GM21576 (cell line): ENCODE measurements at regions not wholly inside any gene's neighbourhood (a gene's known extent, or its start where the extent isn't known, plus 50 kb on each side); places are given as distances from the start of the nearest gene placed in this dataset.
"Not testable (repeated sequence)": the region's sequence is repeated elsewhere in the genome, so short reads cannot be mapped to it uniquely, and the experiment has no call there.

Experiments
- ATAC-seq: cut with Tn5 transposase; IDR thresholded peaks from one replicate; pipeline ENCODE4 v1.9.1; 2021; ENCODE audit warnings: mild to moderate bottlenecking, moderate library complexity; ENCODE audit not compliant: unreplicated experiment

DNA sequence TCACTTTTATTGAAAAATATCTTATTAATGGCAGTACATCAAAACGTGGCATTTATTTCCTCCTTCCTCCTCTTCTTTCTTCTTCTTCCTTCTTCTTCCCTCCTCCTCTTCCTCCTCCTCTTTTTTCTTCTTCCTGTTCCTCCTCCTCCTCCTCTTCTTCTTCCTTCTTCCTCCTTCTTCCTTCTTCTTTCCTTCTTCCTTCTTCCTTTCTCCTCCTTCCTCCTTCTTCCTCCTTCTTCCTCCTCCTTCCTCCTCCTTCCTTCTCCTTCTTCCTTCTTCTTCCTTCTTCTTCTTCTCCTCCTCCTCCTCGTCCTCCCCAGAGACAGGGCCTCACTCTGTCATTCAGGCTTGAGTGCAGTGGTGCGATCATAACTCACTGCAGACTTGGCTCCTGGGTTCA is 457.2 kb downstream of the AEBP2 start:
- no peak for ATAC-seq

- ATAC-seq: no peak
Measured at GRCh38 chr12:19897900-19898408, 458.7 kb downstream of the AEBP2 start.

- no peak for ATAC-seq
Measured at GRCh38 chr12:19901841-19902240, 462.5 kb downstream of the AEBP2 start.

- no peak for ATAC-seq
Measured at GRCh38 chr12:19904819-19905218, 463.5 kb upstream of the PDE3A start.

GRCh38 chr12:19908830-19909229 is 459.5 kb upstream of the PDE3A start:
- no peak for ATAC-seq

GRCh38 chr12:19909418-19909817 is 458.9 kb upstream of the PDE3A start:
- ATAC-seq: no peak

GRCh38 chr12:19910681-19911080 is 457.7 kb upstream of the PDE3A start:
- no peak for ATAC-seq

- ATAC-seq: no peak
Measured at GRCh38 chr12:19912991-19913390, 455.3 kb upstream of the PDE3A start.

DNA sequence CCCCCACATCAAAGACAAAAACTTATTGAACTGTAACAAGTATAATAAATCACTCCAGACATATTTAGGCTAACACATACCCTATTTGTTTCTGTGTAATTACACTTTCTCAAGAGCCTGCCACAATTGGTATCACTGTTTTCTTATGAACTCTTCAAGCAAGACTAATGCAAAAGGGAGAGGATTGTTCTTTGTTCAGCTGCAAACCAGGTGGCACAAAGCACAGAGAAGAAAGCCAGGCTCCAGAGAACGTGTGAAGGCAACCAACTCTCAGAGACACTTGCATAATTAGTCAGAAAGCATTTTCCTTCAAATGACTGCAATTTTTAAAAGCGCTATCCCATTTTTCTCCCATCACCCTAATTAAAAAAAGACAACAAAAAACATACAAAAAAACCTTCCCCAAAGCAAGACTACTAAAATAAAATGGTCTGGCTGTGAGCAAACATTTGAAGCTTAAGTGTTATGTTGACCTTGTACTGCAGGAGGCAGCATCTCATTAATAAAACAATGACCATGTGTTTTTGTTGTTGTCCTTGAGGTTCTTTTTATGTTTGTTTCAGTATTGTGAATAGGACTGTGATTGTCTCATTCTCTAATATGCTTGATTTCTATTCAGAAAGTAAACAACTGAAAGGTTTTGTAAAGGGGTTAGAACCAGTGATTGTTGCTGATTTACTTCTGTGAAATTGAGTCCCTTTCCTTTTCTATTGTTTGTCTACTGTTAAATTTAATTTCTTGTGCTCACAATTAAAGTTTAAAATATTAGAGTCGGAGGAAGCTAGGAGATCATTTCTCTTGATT is 452.7 kb upstream of the PDE3A start:
- no peak for ATAC-seq

- no peak for ATAC-seq
Measured at GRCh38 chr12:19916196-19916753, 452.1 kb upstream of the PDE3A start.

DNA sequence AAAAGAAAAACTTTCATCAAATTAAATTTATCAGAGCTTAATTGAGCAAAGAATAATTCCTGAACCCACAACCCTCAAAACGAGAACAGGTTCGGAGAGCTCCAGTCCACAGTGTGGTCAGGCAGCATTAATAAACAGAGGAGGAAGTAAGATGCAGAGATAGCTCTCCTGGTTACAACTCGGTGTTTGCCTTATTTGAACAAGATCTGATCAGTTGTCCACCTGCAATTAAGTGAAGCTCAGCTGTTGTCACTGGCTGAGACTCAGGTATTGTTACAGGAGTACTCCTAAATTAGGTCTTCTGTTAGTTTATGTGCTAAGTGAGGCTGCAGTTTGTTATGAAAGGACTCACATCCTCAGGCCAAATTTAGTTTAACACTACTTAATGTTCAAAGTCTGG is 451.4 kb upstream of the PDE3A start:
- no peak for ATAC-seq

- not testable (repeated sequence) for ATAC-seq
Measured at GRCh38 chr12:19921716-19922115, 446.6 kb upstream of the PDE3A start.

- no peak for ATAC-seq
Measured at GRCh38 chr12:19922717-19923116, 445.6 kb upstream of the PDE3A start.

DNA sequence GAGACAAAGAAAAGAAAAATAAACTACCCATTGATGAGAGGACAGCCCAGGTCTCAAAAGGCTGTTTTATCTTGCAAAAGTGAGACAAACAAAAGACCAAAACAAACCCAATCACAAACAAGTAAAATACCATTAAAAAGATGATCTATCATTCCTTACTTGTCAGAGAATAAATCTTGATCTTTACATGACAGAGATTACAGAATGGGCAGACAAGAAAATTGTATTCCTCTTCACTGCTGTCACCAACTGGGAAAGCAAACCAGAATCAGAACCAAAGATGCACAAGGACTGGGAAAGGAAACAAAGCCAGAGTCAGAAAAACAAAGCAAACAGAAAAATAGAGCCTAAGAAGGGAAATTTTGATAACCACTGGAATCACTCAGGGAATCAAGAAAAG is 444.0 kb upstream of the PDE3A start:
- no peak for ATAC-seq

DNA sequence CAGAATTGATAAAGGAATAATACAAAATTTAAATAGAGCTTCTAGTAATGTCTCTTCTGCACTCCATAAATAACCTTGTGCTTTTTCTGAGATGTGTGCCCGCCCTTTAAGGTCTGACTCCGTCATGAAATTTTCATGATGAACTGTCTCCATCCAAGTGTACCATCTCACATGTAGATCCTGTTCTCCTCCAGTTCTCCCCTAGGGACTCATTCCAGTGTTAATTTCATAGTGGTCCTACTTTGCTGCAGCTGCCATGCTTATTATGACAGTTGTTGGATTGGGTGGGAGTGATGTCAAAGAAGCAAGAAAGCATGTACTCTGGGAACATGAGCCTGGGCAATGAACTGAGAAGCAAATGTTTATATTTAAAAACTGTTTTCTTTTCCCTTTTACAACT is 442.5 kb upstream of the PDE3A start:
- no peak for ATAC-seq

- ATAC-seq: no peak
Measured at GRCh38 chr12:19926266-19926665, 442.1 kb upstream of the PDE3A start.

- ATAC-seq: no peak
Measured at GRCh38 chr12:19927661-19928060, 440.7 kb upstream of the PDE3A start.

GRCh38 chr12:19932413-19932812 is 435.9 kb upstream of the PDE3A start:
- ATAC-seq: no peak

GRCh38 chr12:19933924-19934323 is 434.4 kb upstream of the PDE3A start:
- ATAC-seq: no peak

- ATAC-seq: no peak
Measured at GRCh38 chr12:19937161-19937560, 431.2 kb upstream of the PDE3A start.

DNA sequence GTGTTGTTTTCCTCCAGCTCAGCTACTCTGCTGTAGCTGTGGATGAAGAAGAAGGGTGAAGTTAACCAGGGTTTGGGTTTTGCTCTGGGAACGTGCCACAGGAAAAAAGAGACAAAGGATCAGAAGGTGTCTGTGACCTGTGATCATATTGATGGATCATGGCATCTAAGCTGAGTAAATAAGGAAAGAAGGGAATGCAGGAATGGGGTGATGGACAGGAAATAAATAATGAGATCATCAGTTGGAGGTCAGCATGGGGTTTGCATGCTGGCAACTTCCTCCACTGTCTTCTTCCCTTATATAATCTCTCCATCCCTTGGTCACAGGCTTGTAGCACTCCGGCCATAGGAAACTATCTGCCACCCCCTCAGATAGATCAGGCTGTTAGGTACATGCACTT is 430.3 kb upstream of the PDE3A start:
- ATAC-seq: no peak

DNA sequence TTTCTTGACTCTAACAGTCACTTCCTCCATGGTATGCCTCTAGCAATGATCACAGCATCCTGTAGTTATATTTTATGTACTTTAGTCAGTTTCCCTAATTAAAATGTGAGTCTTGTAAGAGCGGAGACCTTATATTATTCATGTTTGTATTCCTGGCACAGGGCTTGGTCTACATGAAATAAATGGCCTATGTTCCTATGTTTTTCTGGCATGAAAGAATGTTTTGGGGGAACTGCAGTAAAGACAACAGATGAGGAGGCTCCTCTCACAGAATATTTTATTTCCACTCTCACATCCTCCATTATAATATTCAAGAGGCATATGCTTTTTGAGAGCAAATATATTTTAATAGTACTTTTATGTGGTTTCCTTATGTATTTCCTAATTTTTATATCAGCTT is 429.8 kb upstream of the PDE3A start:
- ATAC-seq: no peak

DNA sequence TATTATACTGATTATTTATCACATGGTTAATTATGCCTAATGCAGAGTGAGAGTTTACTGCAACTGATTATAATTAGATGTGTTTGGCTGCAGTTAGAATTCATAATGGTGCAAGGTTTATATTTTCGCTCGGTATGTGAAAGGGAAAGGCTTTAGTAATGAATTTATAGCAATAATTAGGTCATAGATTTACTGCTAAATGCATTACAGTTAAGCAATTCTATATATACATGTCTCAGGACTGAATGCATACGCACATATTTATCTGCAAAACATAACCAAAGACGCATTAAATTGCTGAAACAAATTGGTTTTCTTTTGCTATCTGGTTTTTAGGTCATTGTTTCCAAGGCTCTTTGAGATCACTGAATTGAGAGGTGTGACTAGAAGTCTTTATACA is 428.1 kb upstream of the PDE3A start:
- no peak for ATAC-seq
